Cortex of kidney (tissue), 1 donor: ENCODE measurements at regions not wholly inside any gene's neighbourhood (a gene's known extent, or its start where the extent isn't known, plus 50 kb on each side); places are given as distances from the start of the nearest gene placed in this dataset.
"Not testable (repeated sequence)": the region's sequence is repeated elsewhere in the genome, so short reads cannot be mapped to it uniquely, and the experiment has no call there.

Experiments
- DNase-seq: peaks from one replicate; lab custom pipeline; 2025; lab: John Stamatoyannopoulos, UW

DNA sequence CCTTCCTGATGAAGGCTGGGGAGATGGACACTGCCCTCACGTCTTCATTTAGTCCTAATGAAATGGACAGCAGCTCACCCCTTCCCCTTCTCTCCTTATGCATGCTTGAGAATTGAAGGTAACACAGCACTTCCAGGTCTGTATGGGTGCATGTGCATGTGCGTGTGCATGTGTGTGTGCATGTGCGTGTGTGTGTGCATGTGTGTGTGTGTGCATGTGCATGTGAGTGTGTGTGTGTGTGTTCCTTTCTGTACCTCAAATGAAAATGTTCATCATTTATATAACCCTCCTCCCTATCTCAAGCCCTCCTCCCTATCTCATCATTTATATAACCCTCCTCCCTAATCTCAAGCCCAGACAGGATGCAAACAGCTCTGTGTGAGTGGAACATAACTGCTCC is 444.8 kb downstream of the MAT2B start:
- no peak for DNase-seq

DNA sequence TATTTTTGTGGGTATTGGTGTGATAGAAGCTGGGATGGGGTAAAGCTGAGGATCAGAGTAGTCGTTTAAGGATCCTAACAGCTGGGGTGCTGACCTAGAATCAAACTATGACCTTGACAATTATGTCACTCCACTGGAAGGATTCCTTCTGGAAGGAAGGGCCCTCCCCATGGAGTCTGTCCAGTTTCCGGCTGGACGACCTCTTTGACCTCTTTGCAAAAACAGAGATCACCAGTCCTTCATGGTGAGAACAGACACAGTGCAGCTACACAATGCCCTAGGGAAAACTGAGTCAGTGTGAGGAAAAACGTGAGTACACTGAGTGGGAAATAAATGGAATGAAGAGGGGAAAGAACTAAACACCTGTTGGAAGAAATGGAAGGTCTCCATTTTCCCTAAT is 445.6 kb downstream of the MAT2B start:
- DNase-seq, result no peak

DNA sequence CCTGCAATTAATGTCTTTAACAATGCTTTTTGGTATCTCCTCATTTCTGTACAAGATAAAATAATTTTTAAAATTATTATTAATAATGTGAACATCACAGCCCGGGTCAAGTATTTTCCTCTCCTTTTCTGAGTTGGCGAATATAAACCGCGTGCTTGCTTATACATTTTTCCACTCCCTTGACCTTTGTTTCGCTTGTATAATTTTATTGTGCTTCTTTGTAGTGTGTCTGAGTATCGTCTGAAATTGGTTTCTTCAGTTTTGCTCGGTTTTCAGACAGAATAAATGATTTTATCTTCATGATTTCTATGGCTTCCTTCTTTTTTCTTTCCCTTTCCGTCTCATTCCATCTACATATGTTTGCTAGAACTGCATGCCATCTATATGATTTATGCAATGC is 448.5 kb downstream of the MAT2B start:
- no peak for DNase-seq

DNA sequence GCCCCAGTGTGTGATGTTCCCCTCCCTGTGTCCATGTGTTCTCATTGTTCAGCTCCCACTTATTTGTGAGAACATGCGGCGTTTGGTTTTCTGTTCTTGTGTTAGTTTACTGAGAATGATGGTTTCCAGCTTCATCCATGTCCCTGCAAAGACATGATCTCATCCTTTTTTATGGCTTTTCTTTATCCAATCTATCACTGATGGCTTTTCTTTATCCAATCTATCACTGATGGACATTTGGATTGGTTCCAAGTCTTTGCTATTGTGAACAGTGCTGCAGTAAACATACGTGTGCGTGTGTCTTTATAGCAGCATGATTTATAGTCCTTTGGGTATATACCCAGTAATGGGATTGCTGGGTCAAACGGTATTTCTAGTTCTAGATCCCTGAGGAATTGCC is 455.8 kb downstream of the MAT2B start:
- not testable (repeated sequence) for DNase-seq

DNA sequence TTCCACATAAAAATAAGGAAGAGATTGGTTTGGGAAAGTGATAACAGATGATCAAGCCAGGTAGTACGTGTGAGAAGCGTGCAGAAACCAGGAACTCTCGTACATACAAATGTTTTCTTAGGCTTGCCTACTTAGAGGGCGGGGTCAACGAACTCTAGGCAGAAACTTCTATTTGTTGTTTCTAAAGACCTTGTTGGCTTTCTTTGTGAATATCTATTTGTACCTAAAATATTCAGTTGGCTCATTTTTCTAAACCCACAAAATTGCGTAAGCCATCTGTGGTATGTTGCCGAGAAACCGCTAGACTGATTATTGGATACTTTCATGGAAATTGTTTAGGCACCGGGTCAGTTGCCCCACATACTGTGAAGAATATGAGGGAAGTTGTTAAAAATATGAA is 458.5 kb downstream of the MAT2B start:
- DNase-seq, result no peak

DNA sequence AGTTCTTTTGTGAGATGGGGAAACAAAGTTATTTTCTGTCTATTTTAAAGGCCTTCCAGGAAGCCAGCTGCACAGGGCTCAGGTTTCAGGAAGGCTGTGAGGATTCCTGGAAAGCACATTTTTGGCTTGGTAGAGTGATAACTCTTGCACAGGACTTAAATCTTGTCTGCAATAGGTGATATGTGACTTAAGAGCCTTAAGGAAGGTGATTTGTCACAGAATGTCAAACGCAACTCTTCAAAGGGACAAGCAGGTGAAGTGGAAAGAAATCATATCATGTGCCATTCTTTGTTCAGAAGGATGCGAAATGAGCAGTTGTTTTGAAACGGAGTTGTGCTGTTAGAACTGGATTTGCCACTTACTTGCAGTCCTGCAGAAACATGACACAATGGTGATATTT is 459.3 kb downstream of the MAT2B start:
- no peak for DNase-seq

DNA sequence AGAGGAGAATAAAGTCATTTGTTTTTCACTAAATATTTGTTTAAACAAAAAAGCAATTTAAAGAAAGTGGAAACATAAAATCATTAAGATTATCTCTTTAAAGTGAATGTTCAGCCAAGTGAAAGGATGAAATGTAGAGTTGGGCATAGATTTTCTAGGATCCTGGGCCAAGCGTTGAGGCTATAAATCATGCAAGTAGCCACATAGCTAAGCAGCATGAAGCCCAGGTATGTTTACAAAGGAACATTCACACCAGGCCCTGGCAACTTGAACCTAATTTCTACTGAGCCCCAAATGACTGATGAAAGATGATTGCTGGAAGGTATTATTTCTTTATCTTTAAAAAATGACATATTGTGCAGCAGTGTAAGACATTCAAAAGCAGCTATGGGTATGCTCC is 461.8 kb downstream of the MAT2B start:
- DNase-seq, result no peak

DNA sequence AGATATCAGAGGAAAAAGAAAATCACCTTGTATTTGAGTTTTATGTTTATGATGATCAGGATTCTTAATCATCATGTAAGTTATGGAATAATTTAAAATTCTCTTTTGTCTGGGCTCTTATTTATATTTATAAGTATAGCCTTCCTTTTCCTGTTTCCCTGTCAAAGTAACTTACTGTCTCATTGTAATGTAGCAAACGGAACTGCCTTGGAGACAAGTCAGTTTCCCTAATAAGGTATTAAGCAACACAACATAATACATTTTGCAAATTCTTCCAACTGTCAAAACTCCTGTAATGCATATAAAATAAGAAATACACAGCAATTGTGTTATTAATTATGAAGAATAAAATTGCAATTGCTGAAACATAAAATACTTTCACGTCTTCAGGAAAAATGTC is 463.2 kb downstream of the MAT2B start:
- DNase-seq, result no peak

DNA sequence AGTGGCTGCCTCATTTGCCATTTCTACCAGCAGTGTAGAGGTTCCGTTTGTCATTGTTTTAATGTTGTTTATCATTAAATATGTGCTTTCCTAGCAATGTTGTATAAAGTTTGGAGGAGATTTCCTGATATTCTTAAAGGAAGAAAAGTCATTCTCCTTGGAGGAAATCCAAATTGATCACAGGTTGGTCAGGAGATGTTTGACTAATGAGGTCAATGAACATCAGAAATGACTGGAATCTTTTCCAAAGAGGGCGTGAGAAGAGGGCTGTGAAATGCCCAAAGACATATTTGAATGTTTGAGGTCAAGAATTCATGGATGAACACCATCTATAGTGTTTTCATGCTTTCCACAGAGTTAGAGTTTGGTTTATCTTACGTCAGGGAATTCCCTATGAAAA is 471.3 kb downstream of the MAT2B start:
- DNase-seq, result no peak

DNA sequence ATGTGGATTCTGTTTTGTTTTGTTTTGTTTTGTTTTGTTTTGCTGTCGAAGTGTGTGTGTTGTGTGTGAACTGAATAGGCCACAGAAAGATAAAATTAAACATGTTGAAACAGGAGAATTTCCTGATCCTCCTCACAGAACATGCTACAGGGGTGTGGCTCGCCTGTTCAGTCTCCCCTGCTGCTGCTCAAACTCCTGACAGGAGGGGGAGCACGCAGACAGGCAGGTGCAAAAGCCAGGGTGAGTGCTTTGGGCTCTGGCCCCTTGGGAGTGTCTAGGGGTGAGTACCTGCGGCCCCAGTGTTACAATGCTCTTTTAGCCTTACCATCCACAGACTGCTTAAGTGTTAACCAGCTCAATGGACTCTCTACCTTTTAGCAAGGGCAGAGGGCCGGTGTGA is 473.5 kb downstream of the MAT2B start:
- no peak for DNase-seq

DNA sequence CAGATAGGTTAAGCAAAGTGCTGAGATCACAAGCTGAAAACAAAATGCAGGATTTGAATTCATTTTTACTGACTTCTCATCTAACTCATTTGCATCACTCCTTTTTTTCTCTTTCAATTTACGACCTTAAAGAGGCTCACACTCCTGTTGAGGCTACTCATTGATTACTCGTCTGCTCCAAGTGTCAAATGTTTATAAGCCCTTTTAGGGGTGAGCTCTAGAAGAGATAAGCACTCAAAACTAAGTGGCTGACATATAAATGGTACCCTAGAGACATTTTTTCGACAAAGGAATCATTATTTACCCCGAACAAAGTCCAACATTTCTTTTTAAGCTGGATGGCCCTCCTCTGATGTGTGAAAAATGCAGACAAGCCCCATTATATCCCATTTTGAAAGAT is 483.1 kb downstream of the MAT2B start:
- DNase-seq, result no peak

DNA sequence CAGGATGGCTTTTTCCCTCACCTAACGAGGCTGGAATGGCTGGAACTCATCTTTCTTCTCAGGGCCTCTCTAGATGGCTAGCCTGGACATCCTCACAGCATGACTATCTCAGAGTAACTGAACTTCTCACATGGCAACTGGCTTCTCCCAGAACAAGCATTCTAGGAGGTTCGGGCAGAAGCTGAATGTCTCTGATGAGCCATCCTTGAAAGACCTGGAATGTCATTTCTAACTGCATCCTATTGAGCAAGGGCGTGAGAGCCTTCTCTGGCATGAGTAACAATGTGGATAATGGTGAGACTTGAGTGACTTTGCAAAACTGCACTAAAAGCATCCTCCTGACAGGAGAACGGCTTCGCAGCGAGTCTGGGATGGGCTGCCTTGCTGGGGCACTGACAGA is 487.7 kb downstream of the MAT2B start:
- no peak for DNase-seq

DNA sequence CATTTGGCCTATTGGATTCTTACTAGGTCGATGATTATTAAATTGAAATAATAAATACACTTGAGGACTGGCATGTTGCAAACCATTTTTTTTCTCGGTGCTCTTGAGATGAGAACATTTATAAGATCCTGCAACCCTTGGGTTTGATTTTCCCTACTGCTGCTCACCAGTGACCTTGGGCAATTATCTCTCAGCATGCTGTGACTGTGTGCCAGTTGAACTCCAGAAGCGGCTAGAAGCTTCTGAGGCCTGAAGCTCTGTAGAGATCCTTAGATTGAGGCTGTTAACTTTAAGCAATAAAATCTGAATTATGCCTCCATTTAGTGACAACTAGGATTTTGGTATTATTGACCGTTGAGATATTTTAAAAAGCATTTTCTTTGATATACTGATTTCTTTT is 489.8 kb downstream of the MAT2B start:
- no peak for DNase-seq

DNA sequence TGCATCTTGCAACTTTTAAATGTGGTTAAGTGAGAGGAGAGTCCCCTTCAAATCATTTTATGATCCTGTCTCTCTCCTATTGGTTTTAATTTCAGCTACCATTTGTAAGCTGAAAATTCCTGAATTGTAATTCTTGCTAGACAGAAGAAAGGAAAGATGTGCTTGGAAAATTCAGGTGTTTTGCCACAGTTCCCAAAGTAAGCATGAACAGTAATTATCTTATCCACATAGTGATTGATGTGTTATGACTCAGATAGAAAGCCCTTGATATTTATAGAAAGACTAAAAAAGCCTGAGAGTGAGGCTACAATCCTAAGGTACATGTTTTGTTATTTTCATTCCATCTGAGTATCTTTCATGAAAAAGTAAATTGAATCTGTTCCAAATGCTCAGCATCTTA is 492.5 kb downstream of the MAT2B start:
- no peak for DNase-seq

DNA sequence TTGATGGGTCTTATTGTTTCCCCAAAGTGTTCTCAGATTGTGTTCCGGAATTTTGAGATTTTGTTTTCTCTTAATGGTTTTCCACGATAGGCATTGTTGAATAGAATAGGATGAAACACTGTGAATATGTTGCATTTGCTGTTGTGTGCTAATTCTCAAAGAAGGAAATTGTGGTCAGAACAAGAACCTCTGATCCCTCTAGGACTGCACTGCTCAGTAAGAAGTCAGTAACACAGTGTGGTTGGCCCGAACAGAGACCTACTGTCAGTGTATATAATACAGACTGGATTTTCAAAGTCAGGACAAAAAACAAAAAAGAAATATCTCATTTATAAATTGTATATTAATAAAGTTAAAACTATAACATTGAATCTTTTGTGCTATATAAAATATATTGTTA is 494.8 kb downstream of the MAT2B start:
- no peak for DNase-seq

DNA sequence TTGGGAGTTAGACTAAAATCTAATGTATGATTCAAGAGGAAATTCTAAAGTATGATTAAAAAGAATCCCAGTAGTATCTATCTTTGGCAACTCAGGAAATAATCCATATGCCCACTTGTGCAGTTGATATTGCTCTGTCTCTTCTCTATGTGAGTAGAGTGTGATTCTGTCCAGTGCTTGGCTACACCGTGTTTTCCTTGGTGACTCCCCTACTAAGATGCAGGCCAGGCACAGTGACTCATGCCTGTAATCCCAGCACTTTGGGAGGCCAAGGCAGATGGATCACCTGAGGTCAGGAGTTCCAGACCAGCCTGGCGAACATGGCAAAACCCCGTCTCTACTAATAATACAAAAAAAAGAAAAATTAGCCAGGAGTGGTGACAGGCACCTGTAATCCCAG is 495.4 kb downstream of the MAT2B start:
- DNase-seq, result no peak

DNA sequence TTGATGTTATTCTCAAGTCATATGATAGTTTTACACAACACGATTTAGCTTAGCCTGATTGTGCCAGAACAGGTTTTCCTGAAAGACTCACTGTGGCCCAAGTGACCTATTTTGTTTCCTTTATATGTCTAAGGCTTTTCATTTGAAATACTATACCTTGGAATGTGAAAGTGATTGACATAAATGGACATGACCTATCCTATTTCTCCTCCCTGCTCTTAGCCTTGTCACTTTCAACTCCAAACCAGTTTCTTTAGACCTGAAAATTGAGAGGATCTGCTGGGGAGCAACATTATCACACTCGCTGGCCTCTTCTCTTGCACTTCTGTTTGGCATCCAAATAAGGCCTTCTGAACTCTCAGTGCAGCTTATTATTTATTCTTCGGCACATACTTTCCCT is 496.8 kb downstream of the MAT2B start:
- no peak for DNase-seq

DNA sequence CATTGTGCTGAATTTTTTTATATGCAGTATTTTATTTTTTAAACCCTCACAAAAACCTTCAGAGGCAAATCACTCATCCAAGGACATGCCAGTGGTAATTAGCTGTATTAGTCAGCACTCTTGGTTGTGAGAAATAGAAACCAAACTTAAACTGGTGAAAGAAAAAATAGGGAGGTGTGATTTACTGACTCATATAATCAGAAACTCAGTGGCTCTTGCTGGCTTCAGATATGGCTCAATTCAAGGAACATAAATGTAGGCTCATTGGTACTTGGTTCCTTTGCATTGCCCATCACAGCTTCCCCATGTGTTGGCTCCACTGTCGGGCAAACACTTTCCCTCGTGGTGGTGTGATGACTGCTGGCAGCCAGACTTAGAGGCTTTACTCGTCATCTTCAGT is 497.2 kb downstream of the MAT2B start:
- DNase-seq, result no peak

DNA sequence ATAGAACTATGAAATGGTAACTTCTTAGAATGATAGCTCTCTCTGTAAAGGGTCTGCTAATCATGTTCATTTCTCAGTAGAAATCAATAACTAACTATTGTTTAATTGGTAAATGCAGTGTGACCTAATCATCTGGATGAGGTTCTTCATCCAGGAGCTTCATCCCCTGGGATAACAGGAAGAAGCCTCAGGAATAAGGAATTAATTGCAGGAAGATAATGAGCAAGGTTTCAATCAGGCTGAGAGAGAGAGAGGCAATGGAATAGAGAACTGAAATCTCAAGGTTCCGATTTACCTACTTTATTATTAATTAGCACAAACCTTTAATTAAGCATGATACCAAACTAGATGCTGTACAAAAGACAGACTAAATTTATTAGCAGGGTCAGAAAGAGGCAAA is 499.7 kb downstream of the MAT2B start:
- DNase-seq, result no peak

DNA sequence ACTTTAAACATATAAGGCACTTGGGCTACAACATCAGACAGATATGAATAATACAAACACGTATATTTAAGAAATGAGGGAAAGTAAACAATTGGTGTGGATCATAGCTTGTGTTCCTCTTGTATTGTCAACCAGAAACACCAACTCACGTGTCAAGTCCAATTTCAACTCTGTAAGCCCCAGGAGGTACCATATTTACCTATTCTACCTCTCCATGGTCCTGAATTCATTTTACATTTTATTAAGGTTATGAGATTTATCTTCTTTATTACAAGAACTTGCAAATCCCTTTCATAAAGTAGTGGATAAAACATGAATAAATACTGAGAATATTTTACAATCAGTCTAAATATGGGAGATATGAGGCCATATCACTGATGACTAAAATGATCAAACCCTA is 501.6 kb downstream of the MAT2B start:
- DNase-seq, result no peak

DNA sequence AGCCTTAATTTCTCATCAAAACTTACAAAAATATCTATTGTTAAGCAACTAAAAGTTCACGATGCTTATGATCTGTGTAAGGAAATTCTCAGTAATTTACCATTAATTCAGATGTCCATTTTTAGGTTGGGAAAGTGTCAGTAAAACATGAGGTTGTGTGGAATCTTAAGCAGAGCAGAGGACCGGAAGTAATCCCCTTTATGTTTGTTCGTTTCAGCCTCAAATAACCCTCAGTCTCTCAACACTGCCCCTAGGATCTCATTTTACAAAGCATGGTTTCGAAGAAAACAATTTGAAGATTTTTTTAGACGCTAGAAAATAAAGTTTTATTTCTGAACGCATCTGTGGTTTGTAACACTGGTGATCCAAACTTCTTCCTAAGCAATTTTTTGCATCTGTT is 504.2 kb downstream of the MAT2B start:
- no peak for DNase-seq

DNA sequence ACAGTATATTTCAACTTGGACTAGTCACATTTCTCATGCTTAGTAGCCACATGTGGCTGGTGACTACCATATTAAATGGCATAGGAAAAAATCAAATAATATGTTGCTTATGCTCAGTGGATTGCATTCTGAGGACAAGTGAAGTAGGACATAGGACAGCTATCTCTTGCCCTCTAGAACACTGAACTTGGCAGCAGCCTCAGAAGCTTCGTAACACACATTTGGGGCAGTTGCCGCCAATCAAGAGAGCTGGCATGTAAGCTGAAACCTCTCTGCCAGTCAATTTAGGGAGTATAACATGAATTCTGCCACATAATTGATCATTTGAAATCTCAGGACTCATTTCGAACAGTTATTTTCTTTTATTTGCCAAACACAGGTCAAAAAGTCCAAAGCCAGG is 505.5 kb downstream of the MAT2B start:
- DNase-seq, result no peak

DNA sequence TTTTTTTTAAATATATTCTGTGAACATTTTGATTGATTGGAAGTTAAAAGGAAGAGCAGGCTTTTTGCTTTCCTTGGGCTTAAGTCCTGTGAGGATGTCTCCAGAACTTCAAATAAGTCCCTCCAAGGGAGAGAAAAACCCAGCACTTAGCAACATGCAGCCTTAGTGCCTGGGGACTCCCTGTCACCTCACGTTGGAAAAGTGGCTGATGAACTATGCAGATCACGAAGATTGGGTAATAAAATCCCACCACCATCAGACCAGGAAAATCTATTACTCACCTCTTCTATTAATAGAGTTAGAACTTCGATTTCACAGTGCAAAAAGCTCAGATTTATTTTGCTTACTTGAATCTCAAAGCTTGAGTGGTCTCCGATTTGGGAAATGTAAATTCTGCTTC is 507.0 kb downstream of the MAT2B start:
- DNase-seq, result no peak

DNA sequence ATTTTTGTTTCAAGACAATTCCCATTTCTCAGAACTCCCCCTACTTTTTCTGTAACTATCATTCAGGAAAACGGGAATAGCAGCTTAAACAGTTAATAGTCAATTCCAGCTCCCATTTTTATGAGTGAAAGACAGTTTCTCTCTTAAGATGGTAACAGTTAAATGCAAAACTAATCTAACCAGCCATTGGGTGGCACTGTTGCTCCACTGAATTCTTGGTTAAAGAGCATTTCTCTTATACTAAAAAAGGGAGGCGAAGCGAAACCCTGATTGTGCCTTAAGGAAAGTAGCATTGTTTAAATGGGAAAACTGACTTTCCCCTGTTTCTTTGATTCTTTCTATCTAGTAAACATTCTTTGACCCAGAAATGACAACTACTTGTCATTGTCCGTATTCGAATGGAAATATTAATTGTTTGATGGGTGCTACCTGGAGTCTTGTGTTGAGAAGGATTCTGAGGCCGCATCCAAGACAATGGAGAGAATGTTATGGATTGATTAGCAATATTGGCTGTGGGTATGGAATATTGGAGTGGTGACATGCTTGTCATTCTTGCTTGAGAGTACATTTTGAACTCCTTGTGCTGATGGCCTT is 507.8 kb downstream of the MAT2B start:
- no peak for DNase-seq

DNA sequence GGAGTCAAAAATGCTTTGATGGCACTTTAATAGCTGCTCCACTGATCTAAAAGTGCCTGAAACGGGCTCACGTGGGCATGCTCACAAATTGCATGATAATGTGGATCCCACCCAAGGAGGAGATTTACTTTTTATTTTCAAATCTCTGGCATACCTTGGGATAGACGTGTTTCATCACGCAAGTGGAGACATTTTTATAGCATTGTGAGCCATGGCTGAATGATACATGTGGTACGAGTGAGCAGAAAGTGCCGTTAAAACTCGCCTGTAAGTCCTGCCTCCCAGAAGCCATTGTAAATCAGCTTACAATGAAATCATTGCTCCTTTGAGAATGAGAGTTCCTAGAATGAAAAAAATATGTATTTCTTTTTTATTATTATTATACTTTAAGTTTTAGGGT is 514.7 kb downstream of the MAT2B start:
- DNase-seq, result no peak
